OCI-LY1 (cell line): ENCODE measurements at regions not wholly inside any gene's neighbourhood (a gene's known extent, or its start where the extent isn't known, plus 50 kb on each side); places are given as distances from the start of the nearest gene placed in this dataset.

Experiments
- H2AFZ ChIP-seq: fragments of 200-600 bp; sonication (generic), shearing (Covaris generic); 2 replicates; pipeline ENCODE4 v1.6.0; 2014; ENCODE audit warnings: antibody characterized with exemption, mild to moderate bottlenecking, low read length
- H3F3A ChIP-seq: fragments of 200-600 bp; sonication (generic), shearing (Covaris generic); 2 replicates; pipeline ENCODE4 v1.6.0; 2014; ENCODE audit warnings: mild to moderate bottlenecking, antibody characterized with exemption, low read length, moderate library complexity; ENCODE audit not compliant: insufficient read depth
- H3K27ac ChIP-seq: fragments of 200-600 bp; sonication (generic); 2 replicates; pipeline ENCODE4 v1.5.1; 2014; ENCODE audit warnings: low read length, mixed run types, mild to moderate bottlenecking, low read depth; ENCODE audit not compliant: poor library complexity, severe bottlenecking
- H3K27me3 ChIP-seq: fragments of 200-600 bp; sonication (generic); 2 replicates; pipeline ENCODE4 v1.6.0; 2014; ENCODE audit warnings: antibody characterized with exemption, mild to moderate bottlenecking, low read length, moderate library complexity; ENCODE audit not compliant: insufficient read depth
- H3K36me3 ChIP-seq: fragments of 200-600 bp; sonication (generic); 2 replicates; pipeline ENCODE4 v1.6.1; 2014; ENCODE audit warnings: mild to moderate bottlenecking, antibody characterized with exemption, low read length, moderate library complexity, mixed read lengths; ENCODE audit not compliant: insufficient read depth
- H3K4me1 ChIP-seq: fragments of 200-600 bp; sonication (generic); 2 replicates; pipeline ENCODE4 v1.5.1; 2014; ENCODE audit warnings: mild to moderate bottlenecking, low read length, moderate library complexity; ENCODE audit not compliant: insufficient read depth, severe bottlenecking
- H3K4me2 ChIP-seq: fragments of 200-600 bp; sonication (generic), shearing (Covaris generic); 2 replicates; pipeline ENCODE4 v1.6.1; 2014; ENCODE audit warnings: low read length
- H3K4me3 ChIP-seq: fragments of 200-600 bp; sonication (generic); 2 replicates; pipeline ENCODE4 v1.5.1; 2014; ENCODE audit warnings: low read length, low read depth, mild to moderate bottlenecking, mixed read lengths; ENCODE audit not compliant: poor library complexity, severe bottlenecking
- H3K79me2 ChIP-seq: fragments of 200-600 bp; shearing (Covaris generic); 2 replicates; pipeline ENCODE4 v1.6.1; 2016; ENCODE audit warnings: mixed run types, low read length, mixed read lengths; ENCODE audit not compliant: insufficient read depth
- H3K9ac ChIP-seq: fragments of 200-600 bp; sonication (generic), shearing (Covaris generic); 2 replicates; pipeline ENCODE4 v1.6.1; 2014; ENCODE audit warnings: mild to moderate bottlenecking, low read length, mixed read lengths
- H3K9me2 ChIP-seq: fragments of 200-600 bp; sonication (generic), shearing (Covaris generic); 2 replicates; pipeline ENCODE4 v1.6.1; 2014; ENCODE audit warnings: low read depth, mild to moderate bottlenecking, low read length, mixed read lengths
- H3K9me3 ChIP-seq: fragments of 200-600 bp; shearing (Covaris generic); 2 replicates; pipeline ENCODE4 v1.6.1; 2014; ENCODE audit warnings: low read length, mixed read lengths
- H4K20me1 ChIP-seq: fragments of 200-600 bp; sonication (generic), shearing (Covaris generic); 2 replicates; pipeline ENCODE4 v1.6.0; 2016; ENCODE audit warnings: mild to moderate bottlenecking, low read length; ENCODE audit not compliant: insufficient read depth
- CTCF ChIP-seq: fragments of 200-600 bp; sonication (generic), shearing (Covaris generic); IDR thresholded peaks from 2 replicates; pipeline ENCODE4 v1.5.1; 2017; ENCODE audit warnings: mild to moderate bottlenecking, antibody characterized with exemption, low read length, moderate library complexity, mixed read lengths
- EZH2 ChIP-seq: fragments of 200-600 bp; sonication (generic), shearing (Covaris generic); IDR thresholded peaks from 2 replicates; pipeline ENCODE4 v1.8.0; 2017; ENCODE audit warnings: borderline replicate concordance, mixed run types, mild to moderate bottlenecking, antibody characterized with exemption, low read length, moderate library complexity, mixed read lengths

GRCh38 chr13:30135868-30136267 is 171.5 kb downstream of the KATNAL1 start:
- Histone ChIP-seq H3K9me3 (no peaks in the 10 kb centered on the region), H3K4me3 (no peak overlapping the region), H3K9me2 (no peaks in the 10 kb centered on the region), H3K4me2 (no peak overlapping the region), H4K20me1 (no peaks in the 10 kb centered on the region), H3K9ac (no peak overlapping the region), H2AFZ (no peak overlapping the region), H3K79me2 (no peaks in the 10 kb centered on the region), H3K36me3 (no peaks in the 10 kb centered on the region), H3K27ac (no peak overlapping the region), H3K27me3 (no peaks in the 10 kb centered on the region; the same call in 1 of the 2 replicates), H3K4me1 (peaks cover 5% of the 10 kb centered on the region), H3F3A (no peaks in the 10 kb centered on the region)
- no peak for TF ChIP-seq EZH2
- TF ChIP-seq CTCF: no peak

GRCh38 chr13:30135351-30135750 is 172.0 kb downstream of the KATNAL1 start:
- no peak for TF ChIP-seq EZH2
- no peak for TF ChIP-seq CTCF
- no peaks in the 10 kb centered on the region for H3K36me3 ChIP-seq
- H3F3A ChIP-seq: no peaks in the 10 kb centered on the region
- no peak overlapping the region for H3K27ac ChIP-seq
- H4K20me1 ChIP-seq: no peaks in the 10 kb centered on the region
- peaks cover 5% of the 10 kb centered on the region for H3K4me1 ChIP-seq
- no peaks in the 10 kb centered on the region; the same call in 1 of the 2 replicates for H3K27me3 ChIP-seq
- H3K9me3 ChIP-seq: no peaks in the 10 kb centered on the region
- no peaks in the 10 kb centered on the region for H3K79me2 ChIP-seq
- no peak overlapping the region for H2AFZ ChIP-seq
- H3K4me3 ChIP-seq: no peak overlapping the region
- no peak overlapping the region for H3K4me2 ChIP-seq
- no peaks in the 10 kb centered on the region for H3K9me2 ChIP-seq
- no peak overlapping the region for H3K9ac ChIP-seq

- H3K4me3 ChIP-seq: no peak overlapping the region
- no peaks in the 10 kb centered on the region for H3K79me2 ChIP-seq
- TF ChIP-seq CTCF (no peak), EZH2 (no peak)
- H3K27ac ChIP-seq: no peak overlapping the region
- H3K36me3 ChIP-seq: no peaks in the 10 kb centered on the region
- H3K9me3 ChIP-seq: no peaks in the 10 kb centered on the region
- H3K4me2 ChIP-seq: no peak overlapping the region
- no peaks in the 10 kb centered on the region for H3K27me3 ChIP-seq
- no peak overlapping the region for H2AFZ ChIP-seq
- H4K20me1 ChIP-seq: no peaks in the 10 kb centered on the region
- H3K4me1 ChIP-seq: peaks cover 5% of the 10 kb centered on the region
- H3F3A ChIP-seq: no peaks in the 10 kb centered on the region
- H3K9ac ChIP-seq: no peak overlapping the region
- no peaks in the 10 kb centered on the region for H3K9me2 ChIP-seq
Observed at GRCh38 chr13:30134578-30134977, 172.8 kb downstream of the KATNAL1 start.
